Neural cell (in vitro differentiated cells): ENCODE measurements at regions not wholly inside any gene's neighbourhood (a gene's known extent, or its start where the extent isn't known, plus 50 kb on each side); places are given as distances from the start of the nearest gene placed in this dataset.

Source experiments
- EZH2 ChIP-seq: fragments of 200-600, 300-800 bp; shearing (Covaris generic), sonication (generic); IDR thresholded peaks from 2 replicates; pipeline ENCODE4 v1.6.1; 2014; ENCODE audit warnings: antibody characterized with exemption, low read length, borderline replicate concordance, mild to moderate bottlenecking; ENCODE audit not compliant: insufficient read depth, poor library complexity, severe bottlenecking
- RAD21 ChIP-seq: fragments of 450-650 bp; conservative IDR thresholded peaks from 2 replicates; pipeline ENCODE4 v1.6.1; 2014; ENCODE audit warnings: antibody characterized with exemption, mild to moderate bottlenecking, moderate library complexity

- TF ChIP-seq EZH2 (no peak), RAD21 (no peak)
These were observed 447.7 kb downstream of the KIF4B start for GRCh38 chr5:155461304-155461703.
